ENCODE measurements at regions not wholly inside any gene's neighbourhood (a gene's known extent, or its start where the extent isn't known, plus 50 kb on each side); places are given as distances from the start of the nearest gene placed in this dataset.

- in situ Hi-C loops (cut with MboI; ENCODE audit: low sequenced_read_pairs in 4 of 4): no loop called here
- intact Hi-C loops (cut with DNase I; ENCODE audit: low total_unique reads): no loop called here
- TF ChIP-seq POLR2A (IDR thresholded peaks at IDR 0.05) (no peak), CTCF (IDR thresholded peaks at IDR 0.05 in 4 of 5, conservative IDR thresholded peaks at IDR 0.05 in 1 of 5) (no peak)
- H3K27me3 ChIP-seq: no peaks in the 10 kb centered on the region
- no peaks in the 10 kb centered on the region for H3K36me3 ChIP-seq
- ATAC-seq (no peak), DNase-seq (no peak)
- H3K4me1 ChIP-seq: no peaks in the 10 kb centered on the region
- H3K27ac ChIP-seq: no peak overlapping the region
- H3K9me3 ChIP-seq: no peaks in the 10 kb centered on the region
- no peak overlapping the region for H3K4me3 ChIP-seq
Observed at GRCh38 chr1:239819096-239819495, 272.6 kb upstream of the FMN2 start.

GRCh38 chr1:239819756-239820250 lies 271.9 kb upstream of the FMN2 start:
- DNase-seq: no peak
- H3K36me3 ChIP-seq: no peaks in the 10 kb centered on the region
- H3K27ac ChIP-seq: no peak overlapping the region
- H3K4me1 ChIP-seq: no peaks in the 10 kb centered on the region
- intact Hi-C loops (cut with DNase I; ENCODE audit: low total_unique reads): no loop called here
- H3K27me3 ChIP-seq: no peaks in the 10 kb centered on the region
- ATAC-seq: no peak
- TF ChIP-seq POLR2A (IDR thresholded peaks at IDR 0.05) (no peak), CTCF (IDR thresholded peaks at IDR 0.05 in 4 of 5, conservative IDR thresholded peaks at IDR 0.05 in 1 of 5) (no peak)
- no peaks in the 10 kb centered on the region for H3K9me3 ChIP-seq
- in situ Hi-C loops (cut with MboI; ENCODE audit: low sequenced_read_pairs in 4 of 4): no loop called here
- no peak overlapping the region for H3K4me3 ChIP-seq

GRCh38 chr1:239823852-239824251 lies 267.8 kb upstream of the FMN2 start:
- in situ Hi-C loops (cut with MboI; ENCODE audit: low sequenced_read_pairs in 4 of 4): no loop called here
- Histone ChIP-seq H3K4me3 (no peak overlapping the region), H3K9me3 (no peaks in the 10 kb centered on the region), H3K36me3 (no peaks in the 10 kb centered on the region), H3K4me1 (no peaks in the 10 kb centered on the region), H3K27ac (no peak overlapping the region), H3K27me3 (no peaks in the 10 kb centered on the region)
- TF ChIP-seq POLR2A (IDR thresholded peaks at IDR 0.05) (no peak), CTCF (IDR thresholded peaks at IDR 0.05 in 4 of 5, conservative IDR thresholded peaks at IDR 0.05 in 1 of 5) (no peak)
- intact Hi-C loops (cut with DNase I; ENCODE audit: low total_unique reads): no loop called here
- no peak for ATAC-seq
- DNase-seq: no peak

GRCh38 chr1:239826211-239826610 lies 265.5 kb upstream of the FMN2 start:
- Histone ChIP-seq H3K9me3 (no peaks in the 10 kb centered on the region), H3K36me3 (no peaks in the 10 kb centered on the region), H3K4me1 (no peaks in the 10 kb centered on the region), H3K27me3 (no peaks in the 10 kb centered on the region), H3K4me3 (no peak overlapping the region), H3K27ac (no peak overlapping the region)
- intact Hi-C loops (cut with DNase I; ENCODE audit: low total_unique reads): no loop called here
- in situ Hi-C loops (cut with MboI; ENCODE audit: low sequenced_read_pairs in 4 of 4): no loop called here
- DNase-seq (no peak), ATAC-seq (no peak)
- no peak for TF ChIP-seq POLR2A (IDR thresholded peaks at IDR 0.05)
- TF ChIP-seq CTCF (IDR thresholded peaks at IDR 0.05 in 4 of 5, conservative IDR thresholded peaks at IDR 0.05 in 1 of 5): no peak

GRCh38 chr1:239826736-239827135 lies 264.9 kb upstream of the FMN2 start:
- DNase-seq (no peak), ATAC-seq (no peak)
- H3K27me3 ChIP-seq: no peaks in the 10 kb centered on the region
- no peak overlapping the region for H3K27ac ChIP-seq
- H3K4me3 ChIP-seq: no peak overlapping the region
- intact Hi-C loops (cut with DNase I; ENCODE audit: low total_unique reads): no loop called here
- no peaks in the 10 kb centered on the region for H3K9me3 ChIP-seq
- H3K36me3 ChIP-seq: no peaks in the 10 kb centered on the region
- H3K4me1 ChIP-seq: no peaks in the 10 kb centered on the region
- TF ChIP-seq POLR2A (IDR thresholded peaks at IDR 0.05) (no peak), CTCF (IDR thresholded peaks at IDR 0.05 in 4 of 5, conservative IDR thresholded peaks at IDR 0.05 in 1 of 5) (no peak)
- in situ Hi-C loops (cut with MboI; ENCODE audit: low sequenced_read_pairs in 4 of 4): no loop called here

Measured in gastrocnemius medialis (tissue), 4 donors.